ENCODE measurements at regions not wholly inside any gene's neighbourhood (a gene's known extent, or its start where the extent isn't known, plus 50 kb on each side); places are given as distances from the start of the nearest gene placed in this dataset.
A peak's percentile ranks its signal among the peaks of the same experiment; 100 is the strongest.

- no peak overlapping the region for H3K23ac ChIP-seq (ENCODE audit: insufficient read length)
- no peak overlapping the region for H2AFZ ChIP-seq (ENCODE audit: low read length)
- no peak overlapping the region for H3K4me3 ChIP-seq (ENCODE audit: extremely low read depth in 1 of 4, insufficient read depth in 2 of 4, low read depth in 3 of 4, low read length in 4 of 4)
- H4K5ac ChIP-seq (ENCODE audit: insufficient read length, low read depth, low read length): no peak overlapping the region
- no peak overlapping the region for H2BK15ac ChIP-seq (ENCODE audit: low read length)
- no peak overlapping the region for H4K91ac ChIP-seq (replicated peaks; ENCODE audit: insufficient read length, low read length)
- ChIA-PET POLR2A (ENCODE audit: partially characterized antibody) (no interaction called here), CTCF (ENCODE audit: partially characterized antibody) (no interaction called here)
- H3K56ac ChIP-seq (replicated peaks; ENCODE audit: insufficient read length, low read depth, low read length): no peak overlapping the region
- no peaks in the 10 kb centered on the region for H3K4me1 ChIP-seq (replicated peaks in 1 of 4; ENCODE audit: control insufficient read depth in 3 of 4, insufficient read depth in 4 of 4, low read length in 3 of 4)
- no peaks in the 10 kb centered on the region for H3K27me3 ChIP-seq (replicated peaks in 1 of 4; ENCODE audit: control insufficient read depth in 3 of 4, extremely low read depth in 1 of 4, insufficient read depth in 3 of 4, low read length in 3 of 4)
- no peaks in the 10 kb centered on the region for H3K79me1 ChIP-seq (ENCODE audit: low read depth, low read length)
- H3K23me2 ChIP-seq (ENCODE audit: low read depth, low read length): no peaks in the 10 kb centered on the region
- WGBS, 2 experiments (ENCODE audit: extremely low coverage in 1 of 2, insufficient coverage in 1 of 2, insufficient read length in 1 of 2, insufficient replicate concordance in 2 of 2, low coverage in 1 of 2, low lambda C conversion rate in 2 of 2, missing lambda C conversion rate in 1 of 2): 100% methylated on average over 3 of the region's 3 CpGs; no CpG with 5 or more reads in 1 of the 2 experiments
- H2BK120ac ChIP-seq (replicated peaks; ENCODE audit: low read depth, low read length): no peak overlapping the region
- no peak overlapping the region for H2BK5ac ChIP-seq (ENCODE audit: low read depth, low read length)
- no peak overlapping the region for H3K4ac ChIP-seq (replicated peaks; ENCODE audit: insufficient read length, low read depth, low read length)
- FAIRE-seq (no peak), DNase-seq (ENCODE audit: low read depth in 1 of 2, low spot score in 2 of 2) (no peak)
- no peak overlapping the region for H2BK20ac ChIP-seq (ENCODE audit: low read length)
- no peak overlapping the region for H4K8ac ChIP-seq (ENCODE audit: extremely low read depth, insufficient read depth, low read length)
- H3K4me2 ChIP-seq (ENCODE audit: insufficient read depth in 1 of 2, low read depth in 2 of 2, low read length in 2 of 2): no peak overlapping the region
- no peak overlapping the region for H2BK12ac ChIP-seq (ENCODE audit: low read depth, low read length)
- H3K14ac ChIP-seq (ENCODE audit: insufficient read length): no peak overlapping the region
- no peaks in the 10 kb centered on the region for H4K20me1 ChIP-seq (replicated peaks in 1 of 2; ENCODE audit: control insufficient read depth in 1 of 2, insufficient read depth in 2 of 2, low read length in 2 of 2)
- no peak overlapping the region for H3K27ac ChIP-seq (ENCODE audit: low read depth, low read length)
- H3K36me3 ChIP-seq (ENCODE audit: control insufficient read depth in 2 of 4, insufficient read depth in 4 of 4, low read length in 3 of 4): no peaks in the 10 kb centered on the region
- no peak overlapping the region for H3K9ac ChIP-seq (replicated peaks in 1 of 4; ENCODE audit: extremely low read depth in 1 of 4, low read depth in 3 of 4, low read length in 3 of 4)
- H3K79me2 ChIP-seq (ENCODE audit: control insufficient read depth in 1 of 2, insufficient read depth in 2 of 2, low read length in 2 of 2): no peaks in the 10 kb centered on the region
- no peaks in the 10 kb centered on the region for H3K9me3 ChIP-seq (ENCODE audit: insufficient read depth in 2 of 2, low read depth in 1 of 2, low read length in 1 of 2)
- H3K18ac ChIP-seq (ENCODE audit: extremely low read depth, low read length): no peak overlapping the region
- no peak overlapping the region for H2AK5ac ChIP-seq (ENCODE audit: low read depth, low read length)
- TF ChIP-seq SIN3A (conservative IDR thresholded peaks at IDR 0.05 in 1 of 2, IDR thresholded peaks at IDR 0.05 in 1 of 2; ENCODE audit: low read depth in 1 of 2, low read length in 2 of 2) (no peak), SRF (IDR thresholded peaks at IDR 0.05; ENCODE audit: low read depth, low read length) (no peak), SP1 (IDR thresholded peaks at IDR 0.05; ENCODE audit: low read depth, low read length) (no peak), SUZ12 (IDR thresholded peaks at IDR 0.05; ENCODE audit: low read length) (no peak), CEBPB (IDR thresholded peaks at IDR 0.05; ENCODE audit: low read depth, low read length) (no peak), MAFK (IDR thresholded peaks at IDR 0.05; ENCODE audit: low read depth, low read length) (peak; percentile 34; the same call in 1 of the 2 replicates)
- TF ChIP-seq, protein P1, sequence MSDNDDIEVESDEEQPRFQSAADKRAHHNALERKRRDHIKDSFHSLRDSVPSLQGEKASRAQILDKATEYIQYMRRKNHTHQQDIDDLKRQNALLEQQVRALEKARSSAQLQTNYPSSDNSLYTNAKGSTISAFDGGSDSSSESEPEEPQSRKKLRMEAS (IDR thresholded peaks at IDR 0.05): no peak
These were observed 193.0 kb downstream of the VCY1B start for GRCh38 chrY:14248878-14249576.
